ENCODE measurements at regions not wholly inside any gene's neighbourhood (a gene's known extent, or its start where the extent isn't known, plus 50 kb on each side); places are given as distances from the start of the nearest gene placed in this dataset.

DNA sequence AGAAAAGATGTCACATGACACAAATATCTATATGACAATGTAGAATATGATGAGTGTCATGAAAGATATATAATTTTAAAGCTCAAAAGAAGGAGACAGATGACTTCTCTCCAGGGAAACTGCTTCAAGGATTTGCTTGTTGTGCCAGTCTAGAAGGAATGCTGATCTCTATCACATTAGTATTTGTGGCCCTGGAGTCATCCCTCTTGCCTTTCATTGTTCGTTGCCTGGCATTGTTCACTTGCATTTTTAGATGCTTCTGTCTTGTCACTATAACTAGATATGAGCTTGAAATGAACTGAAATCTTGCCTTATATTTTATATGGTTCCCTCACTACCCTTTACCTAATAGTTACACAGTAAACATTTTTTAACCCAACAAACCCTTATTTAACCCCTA is 207.5 kb downstream of the ZNF608 start:
- TF ChIP-seq RXRA (IDR thresholded peaks at IDR 0.05; ENCODE audit: insufficient read depth, low read depth, low read length) = no peak
- TF ChIP-seq, protein P1, sequence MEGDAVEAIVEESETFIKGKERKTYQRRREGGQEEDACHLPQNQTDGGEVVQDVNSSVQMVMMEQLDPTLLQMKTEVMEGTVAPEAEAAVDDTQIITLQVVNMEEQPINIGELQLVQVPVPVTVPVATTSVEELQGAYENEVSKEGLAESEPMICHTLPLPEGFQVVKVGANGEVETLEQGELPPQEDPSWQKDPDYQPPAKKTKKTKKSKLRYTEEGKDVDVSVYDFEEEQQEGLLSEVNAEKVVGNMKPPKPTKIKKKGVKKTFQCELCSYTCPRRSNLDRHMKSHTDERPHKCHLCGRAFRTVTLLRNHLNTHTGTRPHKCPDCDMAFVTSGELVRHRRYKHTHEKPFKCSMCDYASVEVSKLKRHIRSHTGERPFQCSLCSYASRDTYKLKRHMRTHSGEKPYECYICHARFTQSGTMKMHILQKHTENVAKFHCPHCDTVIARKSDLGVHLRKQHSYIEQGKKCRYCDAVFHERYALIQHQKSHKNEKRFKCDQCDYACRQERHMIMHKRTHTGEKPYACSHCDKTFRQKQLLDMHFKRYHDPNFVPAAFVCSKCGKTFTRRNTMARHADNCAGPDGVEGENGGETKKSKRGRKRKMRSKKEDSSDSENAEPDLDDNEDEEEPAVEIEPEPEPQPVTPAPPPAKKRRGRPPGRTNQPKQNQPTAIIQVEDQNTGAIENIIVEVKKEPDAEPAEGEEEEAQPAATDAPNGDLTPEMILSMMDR (IDR thresholded peaks at IDR 0.05; ENCODE audit: control extremely low read depth in 1 of 3, insufficient read depth in 1 of 3, low read depth in 1 of 3, low read length in 3 of 3) = no peak

Measured in H1 (cell line).